HAP-1 (cell line): ENCODE measurements at regions not wholly inside any gene's neighbourhood (a gene's known extent, or its start where the extent isn't known, plus 50 kb on each side); places are given as distances from the start of the nearest gene placed in this dataset.

Source experiments
- DNase-seq, 2 experiments: peaks; one replicate each; pipeline ENCODE4 v3.0.0-alpha.2; 2016 to 2020; ENCODE audit warnings: low spot score in 2 of 2
- H3K27me3 ChIP-seq: fragments of 250-450 bp; sonication (Bioruptor Pico); 2 replicates; pipeline ENCODE4 v1.5.1; 2020; ENCODE audit warnings: low read depth, mild to moderate bottlenecking, moderate library complexity
- H3K36me3 ChIP-seq: fragments of 250-450 bp; sonication (Bioruptor Pico); replicated peaks from 2 replicates; pipeline ENCODE4 v1.5.1; 2020; ENCODE audit warnings: mild to moderate bottlenecking
- H3K4me1 ChIP-seq: fragments of 250-450 bp; sonication (Bioruptor Pico); 2 replicates; pipeline ENCODE4 v1.5.1; 2020; ENCODE audit warnings: mild to moderate bottlenecking
- H3K4me3 ChIP-seq: fragments of 250-450 bp; sonication (Bioruptor Pico); 2 replicates; pipeline ENCODE4 v1.5.1; 2020; ENCODE audit warnings: mild to moderate bottlenecking, moderate library complexity
- H3K9me3 ChIP-seq: fragments of 250-450 bp; sonication (Bioruptor Pico); 2 replicates; pipeline ENCODE4 v1.5.1; 2020; ENCODE audit warnings: mild to moderate bottlenecking, moderate library complexity
- in situ Hi-C: fragments of 300-500 bp; cut with MboI; formaldehyde crosslinking; loops from 3 replicates; pipeline ENCODE4 v1.14.3; 2020; ENCODE audit warnings: low sequenced_read_pairs, inconsistent platforms, mixed read lengths

GRCh38 chr3:186487819-186488218, 56.4 kb downstream of the CRYGS start:
- Histone ChIP-seq H3K4me1 (no peaks in the 10 kb centered on the region), H3K9me3 (no peaks in the 10 kb centered on the region), H3K36me3 (no peaks in the 10 kb centered on the region), H3K4me3 (no peak overlapping the region), H3K27me3 (no peaks in the 10 kb centered on the region; the same call in 1 of the 2 replicates)
- DNase-seq, result no peak
- in situ Hi-C loops, result no loop called here

DNA sequence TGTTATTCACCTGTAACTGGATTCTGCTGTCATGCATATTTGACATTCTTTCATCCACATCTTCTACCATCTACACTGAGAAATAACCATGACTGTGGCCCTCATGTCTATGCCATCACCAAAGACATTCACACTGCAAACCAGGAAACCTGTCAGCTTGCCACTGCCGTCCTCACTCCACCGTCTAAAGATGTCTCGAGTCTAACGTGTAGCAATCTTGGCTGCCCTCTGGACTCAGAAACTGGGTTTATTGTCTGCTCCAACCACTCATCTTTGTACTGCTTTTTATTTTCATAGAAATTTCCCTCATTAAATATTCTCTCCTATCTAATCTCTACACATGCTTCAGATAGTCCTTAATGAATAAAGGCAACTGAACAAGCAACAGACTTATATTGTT, 57.1 kb downstream of the CRYGS start:
- no peaks in the 10 kb centered on the region for H3K4me1 ChIP-seq
- in situ Hi-C loops, result no loop called here
- no peak for DNase-seq
- no peaks in the 10 kb centered on the region for H3K27me3 ChIP-seq
- H3K36me3 ChIP-seq, result no peaks in the 10 kb centered on the region
- H3K9me3 ChIP-seq, result no peaks in the 10 kb centered on the region
- H3K4me3 ChIP-seq, result no peak overlapping the region

DNA sequence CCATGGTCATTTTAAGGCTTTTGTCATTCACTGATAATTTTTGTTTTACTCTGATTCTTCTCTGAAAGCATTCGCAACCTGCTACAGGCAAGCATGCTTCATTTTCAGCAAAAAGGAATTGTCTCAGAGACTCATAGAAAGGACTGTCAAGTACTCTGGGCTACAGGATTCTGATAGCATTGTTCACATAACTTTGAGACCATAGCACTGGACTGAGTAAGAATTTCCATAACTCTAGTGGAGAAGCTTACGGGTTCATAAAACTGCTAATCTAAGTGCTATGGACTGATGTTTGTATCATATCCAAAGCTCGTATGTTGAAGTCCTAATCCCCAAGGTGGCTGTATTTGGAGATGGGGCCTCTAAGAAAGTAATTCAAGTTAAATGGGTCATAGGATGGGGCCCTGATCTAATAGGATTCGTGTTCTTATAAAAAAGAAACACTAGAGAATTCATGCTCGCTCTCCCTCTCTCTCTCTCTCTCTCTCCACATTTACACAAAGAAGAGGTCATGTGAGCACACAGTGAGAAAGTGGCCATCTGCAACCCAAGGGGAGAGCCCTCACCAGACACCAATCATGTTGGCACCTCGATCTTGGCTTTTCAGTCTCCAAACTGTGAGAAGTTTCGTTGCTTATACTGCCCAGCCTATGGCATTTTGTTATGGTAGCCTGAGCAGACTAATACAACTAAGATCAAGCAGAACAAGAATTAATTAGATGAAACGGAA, 60.4 kb downstream of the CRYGS start:
- H3K27me3 ChIP-seq, result no peaks in the 10 kb centered on the region
- no peaks in the 10 kb centered on the region for H3K36me3 ChIP-seq
- H3K4me3 ChIP-seq, result no peak overlapping the region
- in situ Hi-C loops, result no loop called here
- H3K9me3 ChIP-seq, result no peaks in the 10 kb centered on the region
- no peak for DNase-seq
- H3K4me1 ChIP-seq, result no peaks in the 10 kb centered on the region

GRCh38 chr3:186481526-186481925, 62.7 kb downstream of the CRYGS start:
- Histone ChIP-seq H3K9me3 (no peaks in the 10 kb centered on the region), H3K36me3 (no peaks in the 10 kb centered on the region), H3K4me3 (no peak overlapping the region), H3K4me1 (no peaks in the 10 kb centered on the region), H3K27me3 (no peaks in the 10 kb centered on the region)
- in situ Hi-C loops, result no loop called here
- no peak for DNase-seq

DNA sequence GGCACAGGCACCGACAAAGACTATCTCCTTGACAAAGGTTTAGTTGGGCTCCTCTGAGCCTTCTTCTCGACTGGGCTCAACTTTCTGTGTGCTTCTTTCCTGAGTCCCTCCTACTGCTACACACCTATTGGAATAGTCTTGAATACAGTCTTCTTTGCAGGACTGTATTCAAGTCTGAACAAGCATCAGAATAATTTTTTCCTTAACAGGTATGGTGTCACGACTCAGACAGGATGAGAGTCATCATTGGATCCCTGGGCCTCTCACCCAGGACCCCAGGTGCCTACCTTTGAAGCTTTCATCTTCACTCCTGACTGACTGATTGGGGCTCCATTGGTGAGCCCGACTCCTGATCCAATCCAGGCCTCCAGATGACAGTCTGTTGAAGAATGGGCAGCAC, 66.3 kb downstream of the CRYGS start:
- no peak for DNase-seq
- no peak overlapping the region for H3K4me3 ChIP-seq
- H3K27me3 ChIP-seq, result no peaks in the 10 kb centered on the region
- in situ Hi-C loops, result no loop called here
- no peaks in the 10 kb centered on the region for H3K9me3 ChIP-seq
- no peaks in the 10 kb centered on the region for H3K36me3 ChIP-seq
- no peaks in the 10 kb centered on the region for H3K4me1 ChIP-seq

GRCh38 chr3:186477033-186477432, 67.1 kb downstream of the CRYGS start:
- DNase-seq, result no peak
- Histone ChIP-seq H3K4me3 (no peak overlapping the region), H3K4me1 (no peaks in the 10 kb centered on the region), H3K9me3 (no peaks in the 10 kb centered on the region), H3K36me3 (no peaks in the 10 kb centered on the region), H3K27me3 (no peaks in the 10 kb centered on the region)
- in situ Hi-C loops, result no loop called here

DNA sequence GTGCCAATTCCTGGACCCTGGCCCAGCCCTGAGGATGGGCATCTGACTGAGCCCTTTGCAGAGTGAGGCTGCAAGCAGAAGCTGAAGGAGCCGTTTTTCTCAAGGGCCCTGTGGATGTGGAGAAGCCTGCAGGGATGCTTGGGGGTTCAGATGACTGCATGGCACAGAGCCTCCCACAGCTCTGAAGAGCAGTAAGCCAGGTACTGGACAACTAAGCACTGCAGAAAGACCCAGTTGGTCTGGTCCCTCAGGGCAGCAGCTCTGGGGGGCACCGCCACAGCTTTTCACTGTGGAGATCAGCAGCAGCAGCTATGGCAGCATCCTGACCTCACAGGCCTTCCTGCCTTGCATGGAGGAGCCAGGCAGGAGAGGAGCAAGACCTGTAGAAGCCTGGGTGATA, 67.6 kb downstream of the CRYGS start:
- Histone ChIP-seq H3K36me3 (no peaks in the 10 kb centered on the region), H3K4me1 (no peaks in the 10 kb centered on the region), H3K4me3 (no peak overlapping the region), H3K9me3 (no peaks in the 10 kb centered on the region), H3K27me3 (no peaks in the 10 kb centered on the region)
- no peak for DNase-seq
- in situ Hi-C loops, result no loop called here

GRCh38 chr3:186476044-186476468, 68.1 kb downstream of the CRYGS start:
- Histone ChIP-seq H3K4me3 (no peak overlapping the region), H3K9me3 (no peaks in the 10 kb centered on the region), H3K27me3 (no peaks in the 10 kb centered on the region), H3K4me1 (no peaks in the 10 kb centered on the region), H3K36me3 (no peaks in the 10 kb centered on the region)
- DNase-seq, result no peak
- in situ Hi-C loops, result no loop called here

DNA sequence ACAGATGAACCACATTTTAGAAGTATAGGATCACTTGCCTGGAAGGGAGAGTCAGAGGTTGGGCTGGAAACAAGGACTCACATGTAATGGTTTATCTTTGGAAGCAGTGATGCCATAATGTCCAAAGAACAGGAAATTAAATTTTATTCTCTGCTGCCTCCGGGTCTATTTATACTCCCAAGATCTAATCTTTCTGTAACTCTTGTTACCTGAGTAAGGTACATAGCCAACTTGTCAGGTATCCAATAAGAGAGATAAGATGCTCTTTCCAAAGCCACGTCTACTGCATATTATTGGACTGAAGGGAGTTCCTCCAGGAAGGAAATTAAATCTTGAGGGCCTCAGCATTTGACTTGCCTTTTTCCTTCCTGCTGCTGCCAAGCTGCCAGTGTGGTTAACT, 71.0 kb downstream of the CRYGS start:
- Histone ChIP-seq H3K4me1 (no peaks in the 10 kb centered on the region), H3K4me3 (no peak overlapping the region), H3K9me3 (no peaks in the 10 kb centered on the region), H3K36me3 (no peaks in the 10 kb centered on the region), H3K27me3 (no peaks in the 10 kb centered on the region)
- in situ Hi-C loops, result no loop called here
- no peak for DNase-seq

DNA sequence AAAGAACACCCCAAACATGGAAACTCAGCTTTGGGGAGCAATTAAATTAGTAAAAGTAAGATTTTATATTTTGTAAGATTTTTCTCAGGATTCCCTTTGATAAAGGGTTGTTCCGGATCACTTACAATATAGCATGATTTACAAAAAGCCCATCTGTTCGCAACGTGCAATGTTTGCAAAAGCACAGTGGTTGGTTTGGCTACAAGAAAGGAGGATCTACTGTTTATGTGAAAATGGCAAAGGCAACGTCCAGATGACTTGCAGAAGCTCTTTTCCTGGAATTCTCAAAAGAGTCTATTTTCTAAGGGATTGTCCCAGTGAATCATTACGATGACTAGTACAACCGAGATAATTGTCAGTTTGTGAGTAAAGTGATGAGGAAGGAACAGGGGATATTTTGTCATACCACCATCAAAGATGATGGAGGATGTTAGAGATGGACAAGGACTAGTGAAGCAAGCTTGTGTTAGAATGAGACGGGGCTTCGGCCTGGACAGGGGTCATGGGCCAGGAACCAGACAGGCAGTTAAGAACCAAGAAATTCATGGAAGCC, 71.6 kb downstream of the CRYGS start:
- H3K4me3 ChIP-seq, result no peak overlapping the region
- H3K27me3 ChIP-seq, result no peaks in the 10 kb centered on the region; the same call in 1 of the 2 replicates
- no peaks in the 10 kb centered on the region for H3K36me3 ChIP-seq
- in situ Hi-C loops, result no loop called here
- H3K9me3 ChIP-seq, result no peaks in the 10 kb centered on the region
- H3K4me1 ChIP-seq, result no peaks in the 10 kb centered on the region
- no peak for DNase-seq

DNA sequence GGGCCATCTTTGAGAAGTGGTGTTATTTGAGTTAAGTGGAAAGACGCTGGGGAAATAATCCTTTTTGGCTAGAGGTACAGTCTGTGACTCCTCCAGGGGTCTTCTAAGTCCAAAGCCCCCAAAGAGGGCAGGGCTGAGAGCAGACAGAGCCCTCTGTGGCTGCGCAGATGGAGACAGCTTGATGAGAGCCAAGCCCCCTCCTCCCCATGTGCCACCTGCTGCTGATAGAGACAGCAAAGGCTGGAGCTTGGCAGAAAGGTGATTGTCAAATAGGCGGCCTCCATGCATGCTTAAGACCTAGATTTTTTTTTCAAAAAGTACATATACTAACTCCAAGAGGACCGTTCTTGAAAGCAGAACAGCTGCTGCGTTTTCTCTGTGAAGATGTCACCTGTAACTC, 72.4 kb downstream of the CRYGS start:
- H3K9me3 ChIP-seq, result no peaks in the 10 kb centered on the region
- in situ Hi-C loops, result no loop called here
- H3K36me3 ChIP-seq, result no peaks in the 10 kb centered on the region
- no peak overlapping the region for H3K4me3 ChIP-seq
- no peak for DNase-seq
- no peaks in the 10 kb centered on the region; the same call in 1 of the 2 replicates for H3K27me3 ChIP-seq
- no peaks in the 10 kb centered on the region for H3K4me1 ChIP-seq

- DNase-seq, result no peak
- H3K4me1 ChIP-seq, result no peaks in the 10 kb centered on the region
- H3K36me3 ChIP-seq, result no peaks in the 10 kb centered on the region
- no peaks in the 10 kb centered on the region for H3K9me3 ChIP-seq
- in situ Hi-C loops, result no loop called here
- no peaks in the 10 kb centered on the region; the same call in 1 of the 2 replicates for H3K27me3 ChIP-seq
- no peak overlapping the region for H3K4me3 ChIP-seq
These were observed 74.7 kb downstream of the CRYGS start for GRCh38 chr3:186469525-186469924.

- in situ Hi-C loops, result no loop called here
- Histone ChIP-seq H3K36me3 (no peaks in the 10 kb centered on the region), H3K9me3 (no peaks in the 10 kb centered on the region), H3K4me1 (no peaks in the 10 kb centered on the region), H3K4me3 (no peak overlapping the region), H3K27me3 (no peaks in the 10 kb centered on the region; the same call in 1 of the 2 replicates)
- no peak for DNase-seq
These were observed 76.2 kb downstream of the CRYGS start for GRCh38 chr3:186467969-186468368.

- H3K36me3 ChIP-seq, result no peaks in the 10 kb centered on the region
- in situ Hi-C loops, result no loop called here
- H3K27me3 ChIP-seq, result no peaks in the 10 kb centered on the region; the same call in 1 of the 2 replicates
- DNase-seq, result no peak
- H3K9me3 ChIP-seq, result no peaks in the 10 kb centered on the region
- no peaks in the 10 kb centered on the region for H3K4me1 ChIP-seq
- no peak overlapping the region for H3K4me3 ChIP-seq
These were observed 77.7 kb downstream of the CRYGS start for GRCh38 chr3:186466391-186466974.
